Thymus (tissue), 11 donors: ENCODE measurements at regions not wholly inside any gene's neighbourhood (a gene's known extent, or its start where the extent isn't known, plus 50 kb on each side); places are given as distances from the start of the nearest gene placed in this dataset.

ENCODE experiments used
- DNase-seq, 9 donors: peaks; one replicate each; pipeline ENCODE4 v3.0.0-alpha.2; 2013; ENCODE audit warnings: low spot score in 9 of 9, low read depth in 6 of 9, missing footprints in 1 of 9
- H3K27ac ChIP-seq, 2 donors: one replicate each; pipeline ENCODE4 v1.5.1; 2013; ENCODE audit warnings: control low read depth in 1 of 2, low read depth in 1 of 2, low read length in 1 of 2, mild to moderate bottlenecking in 1 of 2, moderate library complexity in 1 of 2
- H3K27me3 ChIP-seq, 2 donors: one replicate each; pipeline ENCODE4 v1.5.1; 2013; ENCODE audit warnings: low read length in 1 of 2; ENCODE audit not compliant: control insufficient read depth in 2 of 2, insufficient read depth in 1 of 2
- H3K36me3 ChIP-seq, 2 donors: one replicate each; pipeline ENCODE4 v1.5.1; 2013; ENCODE audit warnings: low read length in 1 of 2, mild to moderate bottlenecking in 1 of 2, moderate library complexity in 1 of 2; ENCODE audit not compliant: control insufficient read depth in 2 of 2, insufficient read depth in 2 of 2
- H3K4me1 ChIP-seq, 2 donors: one replicate each; pipeline ENCODE4 v1.5.1; 2013; ENCODE audit warnings: low read length in 2 of 2; ENCODE audit not compliant: control insufficient read depth in 2 of 2, insufficient read depth in 2 of 2
- H3K4me3 ChIP-seq, 2 donors: one replicate each; pipeline ENCODE4 v1.5.1; 2013; ENCODE audit warnings: low read length in 2 of 2, control low read depth in 1 of 2, mild to moderate bottlenecking in 1 of 2
- H3K9me3 ChIP-seq, 2 donors: one replicate each; pipeline ENCODE4 v1.5.1; 2013; ENCODE audit warnings: low read length in 1 of 2, mild to moderate bottlenecking in 1 of 2; ENCODE audit not compliant: control insufficient read depth in 2 of 2, insufficient read depth in 1 of 2
- WGBS: extraction: QIAGEN DNeasy Blood & Tissue Kit; methylation state at CpG from one replicate; pipeline ENCODE4 v1.1.7; 2013; 5-methylcytosine and 5-hydroxymethylcytosine counted together
- donor health status: healthy.

DNA sequence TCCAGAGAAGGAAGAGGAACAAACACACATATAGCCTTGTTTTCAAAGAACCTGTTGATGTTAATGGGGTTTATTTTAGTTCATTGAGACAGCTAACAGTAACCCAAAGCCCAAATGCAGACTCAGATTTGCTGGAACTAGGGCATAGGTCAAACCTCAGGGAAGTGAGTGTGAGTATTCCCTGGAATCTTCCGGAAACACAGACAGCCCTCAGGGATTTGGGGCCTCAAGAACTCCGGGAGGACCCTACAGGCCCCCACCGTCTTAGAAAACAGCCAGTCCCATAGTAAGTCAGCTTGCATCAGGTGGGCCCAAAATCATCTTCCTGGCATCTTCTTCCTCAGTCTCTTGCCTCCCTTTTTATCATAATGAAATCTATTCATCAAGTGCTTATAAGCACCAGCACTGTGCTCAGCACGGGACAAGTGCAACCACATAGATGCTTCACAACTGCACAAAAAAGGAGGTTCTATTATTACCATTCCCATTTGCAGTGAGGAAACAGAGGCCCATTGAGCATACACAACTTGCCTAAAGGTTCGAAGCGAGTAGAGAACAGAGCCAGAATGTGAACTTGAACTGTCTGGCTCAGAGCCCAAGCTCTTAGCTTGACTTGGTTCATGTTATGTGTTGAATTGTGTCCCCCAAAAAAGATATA, 50.2 kb upstream of the BCL11A start:
- no peaks in the 10 kb centered on the region for H3K4me1 ChIP-seq
- no peaks in the 10 kb centered on the region for H3K36me3 ChIP-seq
- no peaks in the 10 kb centered on the region for H3K27me3 ChIP-seq
- no peak overlapping the region for H3K4me3 ChIP-seq
- no peak for DNase-seq
- H3K27ac ChIP-seq = peak overlapping the region in 1 of 2 donors; percentile 55
- WGBS = 93% methylated on average over 6 of the region's 6 CpGs
- H3K9me3 ChIP-seq = peaks cover 0 to 4% of the 10 kb centered on the region in 2 donors

DNA sequence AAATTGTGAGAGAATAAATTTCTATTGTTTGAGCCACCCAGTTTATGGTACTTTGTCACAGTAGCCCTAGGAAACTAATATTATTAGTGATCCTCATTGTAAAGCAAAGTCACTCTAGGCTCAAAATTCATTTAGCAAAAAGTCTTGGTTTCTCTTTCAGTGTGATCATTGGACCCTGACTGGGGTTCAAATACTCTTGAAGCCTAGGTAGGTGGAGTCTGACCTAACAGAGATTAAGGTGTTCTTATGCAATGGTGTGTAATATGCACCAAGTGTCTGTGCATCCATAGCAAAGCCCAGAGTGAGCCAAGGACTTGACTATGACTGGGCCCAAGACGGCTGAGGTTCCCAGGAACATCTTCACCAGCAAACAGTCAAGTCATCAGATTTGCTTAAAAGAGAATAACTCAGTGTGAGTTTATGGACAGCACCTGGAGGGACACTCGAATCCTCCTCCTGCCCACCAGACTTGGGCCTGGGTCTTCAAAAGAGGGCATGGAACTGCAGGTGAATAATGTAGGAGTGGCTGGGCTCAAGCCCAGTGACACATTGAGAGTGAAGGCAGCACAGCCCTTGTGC, 51.1 kb upstream of the BCL11A start:
- 93% methylated on average over 2 of the region's 2 CpGs for WGBS

DNA sequence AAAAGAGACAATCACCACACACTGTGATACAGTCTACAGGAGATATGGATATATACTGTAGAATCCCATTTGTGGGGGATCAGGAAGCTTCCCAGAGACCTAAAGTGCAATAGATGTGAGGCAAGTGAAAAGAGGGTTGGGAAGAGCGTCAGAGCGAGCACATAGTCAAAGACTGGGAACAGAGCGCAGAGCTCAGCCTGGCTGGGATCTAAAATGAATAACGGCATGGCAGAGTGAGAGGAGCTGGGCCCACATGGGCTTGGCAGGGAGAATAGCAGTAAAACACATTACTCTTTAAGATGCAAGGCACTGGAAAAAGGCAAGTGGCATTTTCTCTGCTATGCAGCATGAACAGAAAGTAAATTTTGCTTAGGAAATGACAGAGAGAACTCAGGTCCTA, 52.4 kb upstream of the BCL11A start:
- no peak overlapping the region for H3K4me3 ChIP-seq
- WGBS = over 99% methylated on average over 4 of the region's 4 CpGs
- H3K9me3 ChIP-seq = no peaks in the 10 kb centered on the region
- no peaks in the 10 kb centered on the region for H3K27me3 ChIP-seq
- no peaks in the 10 kb centered on the region for H3K4me1 ChIP-seq
- no peak for DNase-seq
- H3K36me3 ChIP-seq = no peaks in the 10 kb centered on the region
- no peak overlapping the region for H3K27ac ChIP-seq

More for the DNA sequence above, 51.1 kb upstream of the BCL11A start:
- no peak for DNase-seq
- Histone ChIP-seq H3K4me3 (no peak overlapping the region), H3K27me3 (no peaks in the 10 kb centered on the region), H3K36me3 (no peaks in the 10 kb centered on the region), H3K27ac (no peak overlapping the region), H3K9me3 (peaks cover 0 to 4% of the 10 kb centered on the region in 2 donors), H3K4me1 (no peaks in the 10 kb centered on the region)

DNA sequence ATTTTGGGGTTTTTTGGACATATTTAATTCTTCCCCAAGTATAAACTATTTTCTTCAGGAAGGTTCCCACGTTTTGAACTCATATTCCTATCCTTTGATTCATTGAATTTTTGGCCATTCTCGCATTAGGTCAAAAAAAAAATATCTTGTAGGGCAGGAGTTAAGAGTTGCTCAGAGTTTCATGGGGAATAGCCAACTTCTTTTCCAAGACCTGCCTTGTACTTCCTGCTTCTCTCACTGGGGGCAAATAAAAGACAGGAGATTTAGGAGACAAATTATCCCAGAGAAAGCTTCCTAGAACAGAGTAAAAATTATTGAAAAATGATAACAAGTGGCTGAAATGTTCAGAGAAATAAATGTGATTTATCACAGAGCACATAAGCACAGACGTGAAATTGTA, 55.2 kb upstream of the BCL11A start:
- no peaks in the 10 kb centered on the region for H3K9me3 ChIP-seq
- no peak overlapping the region for H3K27ac ChIP-seq
- H3K4me3 ChIP-seq = no peak overlapping the region
- WGBS = 87% methylated on average over 3 of the region's 3 CpGs
- H3K4me1 ChIP-seq = peaks cover 0 to 5% of the 10 kb centered on the region in 2 donors
- DNase-seq = no peak
- H3K36me3 ChIP-seq = no peaks in the 10 kb centered on the region
- H3K27me3 ChIP-seq = no peaks in the 10 kb centered on the region

DNA sequence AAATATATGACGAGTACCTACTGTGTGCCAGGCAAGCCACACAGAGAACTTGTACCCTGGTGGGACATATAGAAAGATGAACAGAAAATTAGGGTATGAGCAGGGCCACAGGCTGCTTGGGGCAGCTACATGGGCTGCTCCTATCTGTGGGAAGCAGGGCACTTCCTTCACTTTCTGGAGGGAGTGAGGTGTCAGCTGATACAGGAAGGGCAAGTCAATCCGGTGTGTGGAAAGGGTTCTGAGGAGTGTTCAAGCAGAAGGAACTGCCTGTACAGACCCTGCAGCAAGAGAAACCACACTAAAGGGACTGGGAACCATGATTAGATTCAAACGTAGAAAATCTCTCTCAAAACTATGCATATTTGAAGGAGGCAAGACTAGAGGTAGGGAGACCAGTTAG, 58.6 kb upstream of the BCL11A start:
- H3K4me3 ChIP-seq = no peak overlapping the region
- no peaks in the 10 kb centered on the region for H3K36me3 ChIP-seq
- no peaks in the 10 kb centered on the region for H3K27me3 ChIP-seq
- no peak overlapping the region for H3K27ac ChIP-seq
- peak in 2 of 9 donors; percentile 16 to 26 for DNase-seq
- H3K4me1 ChIP-seq = peaks cover 0 to 5% of the 10 kb centered on the region in 2 donors
- H3K9me3 ChIP-seq = no peaks in the 10 kb centered on the region
- WGBS = 27% methylated on average over 3 of the region's 3 CpGs

DNA sequence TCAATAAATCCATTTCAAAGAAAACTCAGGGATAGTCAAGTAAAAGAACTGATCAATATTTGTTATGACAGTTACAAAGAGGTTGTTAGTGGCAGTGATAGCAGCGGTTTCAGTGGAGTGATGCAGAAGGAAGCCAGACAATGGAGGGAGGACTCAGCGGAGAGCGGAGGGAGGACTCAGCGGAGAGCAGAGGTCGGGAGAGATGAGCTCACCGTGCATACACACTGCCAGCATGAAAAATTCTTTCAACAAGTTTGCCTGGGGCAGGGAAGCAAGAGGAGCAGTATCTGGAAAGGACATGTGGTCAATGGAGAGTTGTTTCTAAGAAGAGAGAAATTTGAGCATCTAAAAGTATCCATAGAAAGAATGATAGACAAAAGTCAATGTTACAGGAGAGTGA, 60.9 kb upstream of the BCL11A start:
- no peak overlapping the region for H3K27ac ChIP-seq
- H3K9me3 ChIP-seq = no peaks in the 10 kb centered on the region
- H3K36me3 ChIP-seq = no peaks in the 10 kb centered on the region
- WGBS = 96% methylated on average over 6 of the region's 6 CpGs
- no peak for DNase-seq
- H3K27me3 ChIP-seq = no peaks in the 10 kb centered on the region
- peaks cover 0 to 5% of the 10 kb centered on the region in 2 donors for H3K4me1 ChIP-seq
- no peak overlapping the region for H3K4me3 ChIP-seq

DNA sequence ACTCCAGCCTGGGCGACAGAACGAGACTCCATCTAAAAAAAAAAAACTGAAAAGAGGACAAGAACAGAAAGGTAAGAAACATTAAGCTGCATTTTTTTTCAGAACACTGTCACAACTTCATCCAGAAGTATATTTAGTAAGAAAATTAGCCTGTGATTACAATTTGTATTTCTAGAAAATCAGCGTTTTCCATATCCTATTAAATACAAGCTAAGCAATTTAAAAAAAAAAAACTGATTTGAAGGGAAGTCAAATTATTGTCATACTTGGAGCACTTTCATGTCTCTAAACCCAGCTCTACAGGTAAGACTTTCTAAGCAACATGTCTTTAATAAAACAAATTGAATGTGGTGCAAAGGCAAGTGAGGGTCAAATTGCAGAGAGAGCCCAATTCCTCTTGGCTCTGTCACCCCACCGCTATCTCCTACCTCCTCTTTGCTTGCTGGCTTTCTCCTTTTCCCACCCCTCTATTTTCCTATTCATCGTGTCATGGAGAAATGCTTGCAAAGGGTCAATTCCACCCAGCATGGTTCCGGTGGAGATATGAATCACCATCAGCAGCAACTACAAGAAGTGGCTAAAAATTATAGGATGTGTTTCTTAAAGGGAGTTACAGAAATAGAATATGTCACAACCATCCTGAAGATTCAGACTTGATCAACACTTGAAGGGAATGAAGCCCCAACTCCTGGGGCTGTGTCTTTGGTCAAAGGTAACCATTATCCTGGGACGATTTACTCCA, 68.4 kb upstream of the BCL11A start:
- WGBS = 98% methylated on average over 7 of the region's 7 CpGs
- H3K36me3 ChIP-seq = no peaks in the 10 kb centered on the region
- no peaks in the 10 kb centered on the region for H3K27me3 ChIP-seq
- H3K4me3 ChIP-seq = no peak overlapping the region
- H3K27ac ChIP-seq = no peak overlapping the region
- H3K9me3 ChIP-seq = no peaks in the 10 kb centered on the region
- DNase-seq = no peak
- no peaks in the 10 kb centered on the region for H3K4me1 ChIP-seq

DNA sequence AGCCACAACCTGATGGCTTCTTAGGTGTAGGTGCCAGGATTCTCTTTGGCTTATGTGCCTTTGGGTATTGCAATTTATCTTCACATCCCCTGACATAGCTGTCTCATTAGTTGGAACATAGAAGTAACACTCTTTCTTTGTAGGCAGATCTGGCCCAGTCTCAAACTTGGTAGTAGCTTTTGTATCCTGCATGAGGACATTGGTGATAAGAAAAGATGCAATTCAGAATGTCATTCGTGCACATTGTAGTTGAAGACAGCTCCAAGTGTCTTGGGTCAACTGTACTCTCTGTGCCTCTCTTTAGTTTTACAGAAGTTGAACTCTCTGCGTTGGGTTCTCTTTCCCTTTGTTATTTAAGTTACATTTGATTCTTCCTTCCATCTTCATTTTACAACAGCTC, 69.6 kb upstream of the BCL11A start:
- H3K4me3 ChIP-seq = no peak overlapping the region
- no peak overlapping the region for H3K27ac ChIP-seq
- H3K9me3 ChIP-seq = no peaks in the 10 kb centered on the region
- no peak for DNase-seq
- no peaks in the 10 kb centered on the region for H3K27me3 ChIP-seq
- 94% methylated on average over 2 of the region's 2 CpGs for WGBS
- H3K36me3 ChIP-seq = no peaks in the 10 kb centered on the region
- H3K4me1 ChIP-seq = no peaks in the 10 kb centered on the region

DNA sequence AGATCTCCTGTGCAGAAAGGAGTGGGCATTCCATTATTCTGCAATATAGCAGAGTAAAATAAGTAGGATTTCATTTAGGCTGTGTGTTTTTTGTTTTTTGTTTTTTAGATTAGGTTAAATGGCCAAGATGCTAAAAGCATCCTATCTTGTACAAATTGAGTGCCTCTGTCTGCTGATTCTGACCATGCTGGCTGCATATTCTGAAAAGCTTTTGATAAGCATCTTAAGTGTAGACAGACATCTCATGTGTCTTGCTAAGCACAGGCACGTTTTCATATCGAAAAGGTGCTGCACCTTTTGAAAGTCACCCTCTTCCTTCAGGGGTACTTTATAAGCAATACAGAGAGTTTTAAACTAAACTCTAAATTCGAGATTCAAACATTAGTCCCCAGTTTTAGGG, 74.0 kb upstream of the BCL11A start:
- no peak for DNase-seq
- WGBS = 85% methylated on average over 3 of the region's 3 CpGs
- no peaks in the 10 kb centered on the region for H3K9me3 ChIP-seq
- no peaks in the 10 kb centered on the region for H3K4me1 ChIP-seq
- H3K27me3 ChIP-seq = no peaks in the 10 kb centered on the region
- no peak overlapping the region for H3K27ac ChIP-seq
- H3K4me3 ChIP-seq = no peak overlapping the region
- H3K36me3 ChIP-seq = no peaks in the 10 kb centered on the region
